RWPE2 (cell line): ENCODE measurements at regions not wholly inside any gene's neighbourhood (a gene's known extent, or its start where the extent isn't known, plus 50 kb on each side); places are given as distances from the start of the nearest gene placed in this dataset.
"Not testable (repeated sequence)": the region's sequence is repeated elsewhere in the genome, so short reads cannot be mapped to it uniquely, and the experiment has no call there.

Experiments used
- ATAC-seq: fragments of 200-7000 bp; cut with Tn5 transposase; 3 replicates; pipeline ENCODE4 v1.9.1; 2021; ENCODE audit warnings: low read depth
- DNase-seq: peaks from one replicate; pipeline ENCODE4 v3.0.0-alpha.2; 2020; ENCODE audit warnings: low spot score
- H3K27ac ChIP-seq: fragments of 450-650 bp; 2 replicates; pipeline ENCODE4 v1.5.1; 2017; ENCODE audit warnings: mild to moderate bottlenecking; ENCODE audit not compliant: poor library complexity, severe bottlenecking
- H3K27me3 ChIP-seq: fragments of 250-450 bp; sonication (Bioruptor Pico); 2 replicates; pipeline ENCODE4 v1.5.1; 2021; ENCODE audit warnings: mild to moderate bottlenecking, moderate library complexity; ENCODE audit not compliant: insufficient read depth, poor library complexity, severe bottlenecking
- H3K36me3 ChIP-seq: fragments of 250-450 bp; sonication (Bioruptor Pico); 2 replicates; pipeline ENCODE4 v1.5.1; 2020; ENCODE audit warnings: low read depth, mild to moderate bottlenecking, moderate library complexity
- H3K4me1 ChIP-seq: fragments of 250-450 bp; sonication (Bioruptor Pico); 2 replicates; pipeline ENCODE4 v1.5.1; 2021; ENCODE audit warnings: mild to moderate bottlenecking, moderate library complexity; ENCODE audit not compliant: insufficient read depth, poor library complexity, severe bottlenecking
- H3K4me3 ChIP-seq: fragments of 250-450 bp; sonication (Bioruptor Pico); 2 replicates; pipeline ENCODE4 v1.5.1; 2021; ENCODE audit warnings: mild to moderate bottlenecking, moderate library complexity; ENCODE audit not compliant: severe bottlenecking
- H3K9me3 ChIP-seq: fragments of 250-450 bp; sonication (Bioruptor Pico); 2 replicates; pipeline ENCODE4 v1.5.1; 2021; ENCODE audit warnings: mild to moderate bottlenecking, moderate library complexity; ENCODE audit not compliant: severe bottlenecking
- CTCF ChIP-seq: fragments of 450-650 bp; IDR thresholded peaks from one replicate; pipeline ENCODE4 v1.5.1; 2017; ENCODE audit warnings: mild to moderate bottlenecking, moderate library complexity; ENCODE audit not compliant: poor library complexity, severe bottlenecking

- no peaks in the 10 kb centered on the region for H3K4me1 ChIP-seq
- ATAC-seq, result no peak
- DNase-seq, result no peak
- H3K4me3 ChIP-seq, result no peak overlapping the region
- H3K9me3 ChIP-seq, result no peaks in the 10 kb centered on the region
- H3K27me3 ChIP-seq, result no peaks in the 10 kb centered on the region
- H3K27ac ChIP-seq, result no peak overlapping the region
- no peak for TF ChIP-seq CTCF
- no peaks in the 10 kb centered on the region for H3K36me3 ChIP-seq
Observed at GRCh38 chr5:62902126-62902525, 323.5 kb downstream of the LRRC70 start.

GRCh38 chr5:62900976-62901375 lies 322.4 kb downstream of the LRRC70 start:
- no peak for ATAC-seq

GRCh38 chr5:62896121-62896893 lies 317.7 kb downstream of the LRRC70 start:
- Histone ChIP-seq H3K36me3 (no peaks in the 10 kb centered on the region), H3K27me3 (no peaks in the 10 kb centered on the region), H3K4me1 (no peaks in the 10 kb centered on the region), H3K4me3 (no peak overlapping the region), H3K9me3 (no peaks in the 10 kb centered on the region), H3K27ac (no peak overlapping the region)
- ATAC-seq (no peak), DNase-seq (no peak)
- no peak for TF ChIP-seq CTCF

More at GRCh38 chr5:62900976-62901375, 322.4 kb downstream of the LRRC70 start:
- H3K36me3 ChIP-seq, result no peaks in the 10 kb centered on the region
- DNase-seq, result no peak
- no peak overlapping the region for H3K27ac ChIP-seq
- TF ChIP-seq CTCF, result no peak
- no peak overlapping the region for H3K4me3 ChIP-seq
- no peaks in the 10 kb centered on the region for H3K27me3 ChIP-seq
- H3K4me1 ChIP-seq, result no peaks in the 10 kb centered on the region
- H3K9me3 ChIP-seq, result no peaks in the 10 kb centered on the region

GRCh38 chr5:62886603-62887315 lies 308.1 kb downstream of the LRRC70 start:
- peaks cover 3% of the 10 kb centered on the region for H3K27me3 ChIP-seq
- ATAC-seq, result no peak; the same call in 2 of the 3 replicates
- no peaks in the 10 kb centered on the region for H3K4me1 ChIP-seq
- H3K36me3 ChIP-seq, result no peaks in the 10 kb centered on the region
- no peaks in the 10 kb centered on the region for H3K9me3 ChIP-seq
- TF ChIP-seq CTCF, result no peak
- H3K4me3 ChIP-seq, result no peak overlapping the region
- DNase-seq, result no peak
- no peak overlapping the region for H3K27ac ChIP-seq

GRCh38 chr5:62837330-62837729 lies 258.7 kb downstream of the LRRC70 start:
- H3K4me1 ChIP-seq, H3K27ac ChIP-seq, H3K27me3 ChIP-seq, H3K4me3 ChIP-seq, H3K36me3 ChIP-seq, H3K9me3 ChIP-seq, DNase-seq, ATAC-seq: not testable (repeated sequence)
